Smooth muscle cell (in vitro differentiated cells): ENCODE measurements at regions not wholly inside any gene's neighbourhood (a gene's known extent, or its start where the extent isn't known, plus 50 kb on each side); places are given as distances from the start of the nearest gene placed in this dataset.
"Not testable (repeated sequence)": the region's sequence is repeated elsewhere in the genome, so short reads cannot be mapped to it uniquely, and the experiment has no call there.

Experiments used
- DNase-seq: peaks from one replicate; lab custom pipeline; 2025; ENCODE audit not compliant: unreplicated experiment; lab: John Stamatoyannopoulos, UW
- H2AFZ ChIP-seq: fragments of 200-600 bp; sonication (generic); 2 replicates; pipeline ENCODE4 v1.6.0; 2016; ENCODE audit warnings: antibody characterized with exemption, low read depth, mild to moderate bottlenecking
- H3F3A ChIP-seq: fragments of 200-600 bp; sonication (generic); 2 replicates; pipeline ENCODE4 v1.6.0; 2017; ENCODE audit warnings: antibody characterized with exemption, low read depth
- H3K27ac ChIP-seq: fragments of 200-600 bp; sonication (generic); 2 replicates; pipeline ENCODE4 v1.5.1; 2016; ENCODE audit warnings: low read depth, mild to moderate bottlenecking
- H3K27me3 ChIP-seq: fragments of 200-600 bp; sonication (generic); 2 replicates; pipeline ENCODE4 v1.6.1; 2016; ENCODE audit warnings: low read depth, mild to moderate bottlenecking
- H3K36me3 ChIP-seq: fragments of 200-600 bp; sonication (generic); 2 replicates; pipeline ENCODE4 v1.5.1; 2016; ENCODE audit warnings: low read depth
- H3K4me1 ChIP-seq: fragments of 200-600 bp; sonication (generic); 2 replicates; pipeline ENCODE4 v1.5.1; 2016; ENCODE audit warnings: low read depth
- H3K4me2 ChIP-seq: fragments of 200-600 bp; sonication (generic); 2 replicates; pipeline ENCODE4 v1.6.0; 2016; ENCODE audit warnings: mild to moderate bottlenecking
- H3K4me3 ChIP-seq: fragments of 200-600 bp; sonication (generic); 2 replicates; pipeline ENCODE4 v1.5.1; 2016; ENCODE audit warnings: mild to moderate bottlenecking
- H3K79me2 ChIP-seq: fragments of 200-600 bp; sonication (generic); 2 replicates; pipeline ENCODE4 v1.6.0; 2016; ENCODE audit warnings: low read depth, mild to moderate bottlenecking
- H3K9ac ChIP-seq: fragments of 200-600 bp; sonication (generic); 2 replicates; pipeline ENCODE4 v1.6.0; 2016; ENCODE audit warnings: low read depth
- H3K9me3 ChIP-seq: fragments of 200-600 bp; sonication (generic); replicated peaks from 2 replicates; pipeline ENCODE4 v1.5.1; 2016; ENCODE audit warnings: low read depth
- H4K20me1 ChIP-seq: fragments of 200-600 bp; sonication (generic); 2 replicates; pipeline ENCODE4 v1.6.0; 2016; ENCODE audit warnings: low read depth
- CTCF ChIP-seq: fragments of 200-600 bp; sonication (generic); IDR thresholded peaks from 2 replicates; pipeline ENCODE4 v1.5.1; 2017; ENCODE audit warnings: borderline replicate concordance, mild to moderate bottlenecking, antibody characterized with exemption; ENCODE audit not compliant: insufficient read depth, poor library complexity, severe bottlenecking
- WGBS: methylation state at CpG from one replicate; pipeline ENCODE4 v1.1.7; 2016; ENCODE audit warnings: low lambda C conversion rate; 5-methylcytosine and 5-hydroxymethylcytosine counted together

- WGBS: 90% methylated on average over 3 of the region's 3 CpGs
- Histone ChIP-seq H3K79me2 (no peaks in the 10 kb centered on the region), H3F3A (no peaks in the 10 kb centered on the region), H3K27me3 (no peaks in the 10 kb centered on the region), H3K36me3 (no peaks in the 10 kb centered on the region), H3K9ac (no peak overlapping the region), H3K9me3 (no peaks in the 10 kb centered on the region), H3K4me2 (no peak overlapping the region), H3K4me1 (no peaks in the 10 kb centered on the region), H3K4me3 (no peak overlapping the region), H2AFZ (no peak overlapping the region), H4K20me1 (no peaks in the 10 kb centered on the region), H3K27ac (no peak overlapping the region)
- TF ChIP-seq CTCF: no peak
- no peak for DNase-seq
These were observed 348.0 kb downstream of the TYW1 start for GRCh38 chr7:67344481-67345193.

GRCh38 chr7:67346126-67346525 is 349.5 kb downstream of the TYW1 start:
- DNase-seq: no peak
- Histone ChIP-seq H3K36me3 (no peaks in the 10 kb centered on the region), H4K20me1 (no peaks in the 10 kb centered on the region), H3K9ac (no peak overlapping the region), H3F3A (no peaks in the 10 kb centered on the region), H3K27me3 (no peaks in the 10 kb centered on the region), H3K4me1 (no peaks in the 10 kb centered on the region), H3K79me2 (no peaks in the 10 kb centered on the region), H3K27ac (no peak overlapping the region), H3K4me3 (no peak overlapping the region), H3K9me3 (no peaks in the 10 kb centered on the region), H2AFZ (no peak overlapping the region), H3K4me2 (no peak overlapping the region)
- TF ChIP-seq CTCF: no peak
- WGBS: 61% methylated on average over 4 of the region's 4 CpGs

GRCh38 chr7:67346876-67347275 is 350.2 kb downstream of the TYW1 start:
- no peak for TF ChIP-seq CTCF
- no peaks in the 10 kb centered on the region for H3K4me1 ChIP-seq
- H3K9me3 ChIP-seq: no peaks in the 10 kb centered on the region
- H3K36me3 ChIP-seq: no peaks in the 10 kb centered on the region
- no peaks in the 10 kb centered on the region for H3F3A ChIP-seq
- no peak overlapping the region for H3K4me3 ChIP-seq
- 88% methylated on average over 4 of the region's 4 CpGs for WGBS
- no peak overlapping the region for H2AFZ ChIP-seq
- no peaks in the 10 kb centered on the region for H3K27me3 ChIP-seq
- H3K79me2 ChIP-seq: no peaks in the 10 kb centered on the region
- H4K20me1 ChIP-seq: no peaks in the 10 kb centered on the region
- no peak overlapping the region for H3K27ac ChIP-seq
- no peak overlapping the region for H3K4me2 ChIP-seq
- no peak overlapping the region for H3K9ac ChIP-seq
- no peak for DNase-seq

- no peak overlapping the region for H3K4me2 ChIP-seq
- WGBS: 88% methylated on average over 7 of the region's 7 CpGs
- no peak overlapping the region for H3K9ac ChIP-seq
- H3K4me1 ChIP-seq: no peaks in the 10 kb centered on the region
- H3K79me2 ChIP-seq: no peaks in the 10 kb centered on the region
- no peak overlapping the region for H2AFZ ChIP-seq
- no peaks in the 10 kb centered on the region for H3K9me3 ChIP-seq
- no peaks in the 10 kb centered on the region for H4K20me1 ChIP-seq
- DNase-seq: no peak
- H3F3A ChIP-seq: no peaks in the 10 kb centered on the region
- TF ChIP-seq CTCF: no peak
- no peak overlapping the region for H3K27ac ChIP-seq
- H3K36me3 ChIP-seq: no peaks in the 10 kb centered on the region
- no peaks in the 10 kb centered on the region for H3K27me3 ChIP-seq
- H3K4me3 ChIP-seq: no peak overlapping the region
These were observed 351.5 kb downstream of the TYW1 start for GRCh38 chr7:67348171-67348570.

GRCh38 chr7:67357653-67358052 is 361.0 kb downstream of the TYW1 start:
- H3K9me3 ChIP-seq, H3F3A ChIP-seq, DNase-seq, H3K36me3 ChIP-seq, H4K20me1 ChIP-seq, H3K79me2 ChIP-seq, H3K9ac ChIP-seq, H3K27ac ChIP-seq, H3K4me2 ChIP-seq, H3K4me3 ChIP-seq, H3K27me3 ChIP-seq, H3K4me1 ChIP-seq, H2AFZ ChIP-seq: not testable (repeated sequence)
- WGBS: 94% methylated on average over 3 of the region's 3 CpGs
